Prostate gland (tissue), 2 donors: ENCODE measurements at regions not wholly inside any gene's neighbourhood (a gene's known extent, or its start where the extent isn't known, plus 50 kb on each side); places are given as distances from the start of the nearest gene placed in this dataset.

ENCODE experiments used
- POLR2A ChIP-seq: fragments of 450-650 bp; IDR thresholded peaks from one replicate; pipeline ENCODE4 v1.6.1; 2016; ENCODE audit warnings: antibody characterized with exemption, mild to moderate bottlenecking
- POLR2AphosphoS5 ChIP-seq: sonication (generic); formaldehyde crosslinking; IDR thresholded peaks from one replicate; pipeline ENCODE4 v1.6.1; 2017; ENCODE audit warnings: antibody characterized with exemption
- TF ChIP-seq, protein P1 (sequence below), 4 experiments: fragments of 200-600 bp in 2 of 4; fragments of 450-650 bp in 2 of 4; sonication (generic) in 2 of 4; IDR thresholded peaks; 1 replicate in 3 of 4; 2 replicates in 1 of 4; pipeline ENCODE4 v1.5.1; 2016 to 2019; ENCODE audit warnings: antibody characterized with exemption in 4 of 4, mild to moderate bottlenecking in 2 of 4, moderate library complexity in 2 of 4

DNA sequence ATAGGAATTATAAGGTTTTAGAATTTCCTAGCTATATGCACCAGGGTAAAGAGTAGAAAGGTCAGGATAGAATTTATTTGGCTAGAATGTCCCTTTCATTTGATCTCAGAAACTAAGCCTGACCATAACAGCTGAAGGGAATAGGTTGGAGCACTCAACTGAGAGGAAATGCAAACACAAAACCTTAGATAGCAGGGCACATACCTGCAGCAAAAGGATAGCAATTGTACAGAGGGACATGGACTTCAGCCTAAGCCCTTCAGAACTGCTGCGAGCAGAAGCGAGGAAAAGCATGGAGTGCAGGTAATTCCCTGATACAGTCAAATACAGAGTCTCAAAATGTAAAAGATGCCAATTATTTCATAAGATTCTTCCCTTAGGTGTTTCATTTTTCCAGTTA, 211.0 kb upstream of the DDI1 start:
- TF ChIP-seq, protein P1, sequence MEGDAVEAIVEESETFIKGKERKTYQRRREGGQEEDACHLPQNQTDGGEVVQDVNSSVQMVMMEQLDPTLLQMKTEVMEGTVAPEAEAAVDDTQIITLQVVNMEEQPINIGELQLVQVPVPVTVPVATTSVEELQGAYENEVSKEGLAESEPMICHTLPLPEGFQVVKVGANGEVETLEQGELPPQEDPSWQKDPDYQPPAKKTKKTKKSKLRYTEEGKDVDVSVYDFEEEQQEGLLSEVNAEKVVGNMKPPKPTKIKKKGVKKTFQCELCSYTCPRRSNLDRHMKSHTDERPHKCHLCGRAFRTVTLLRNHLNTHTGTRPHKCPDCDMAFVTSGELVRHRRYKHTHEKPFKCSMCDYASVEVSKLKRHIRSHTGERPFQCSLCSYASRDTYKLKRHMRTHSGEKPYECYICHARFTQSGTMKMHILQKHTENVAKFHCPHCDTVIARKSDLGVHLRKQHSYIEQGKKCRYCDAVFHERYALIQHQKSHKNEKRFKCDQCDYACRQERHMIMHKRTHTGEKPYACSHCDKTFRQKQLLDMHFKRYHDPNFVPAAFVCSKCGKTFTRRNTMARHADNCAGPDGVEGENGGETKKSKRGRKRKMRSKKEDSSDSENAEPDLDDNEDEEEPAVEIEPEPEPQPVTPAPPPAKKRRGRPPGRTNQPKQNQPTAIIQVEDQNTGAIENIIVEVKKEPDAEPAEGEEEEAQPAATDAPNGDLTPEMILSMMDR (IDR thresholded peaks at IDR 0.05), result no peak
- TF ChIP-seq POLR2AphosphoS5 (no peak), POLR2A (no peak)
